Mesendoderm (in vitro differentiated cells): ENCODE measurements at regions not wholly inside any gene's neighbourhood (a gene's known extent, or its start where the extent isn't known, plus 50 kb on each side); places are given as distances from the start of the nearest gene placed in this dataset.

Experiments
- DNase-seq: peaks from one replicate; pipeline ENCODE4 v3.0.0; 2013
- H2AK5ac ChIP-seq: 2 replicates; pipeline ENCODE4 v1.6.1; 2013; ENCODE audit warnings: low read length, inconsistent platforms
- H2BK120ac ChIP-seq: 2 replicates; pipeline ENCODE4 v1.6.1; 2013; ENCODE audit warnings: low read depth, mild to moderate bottlenecking, low read length, moderate library complexity, mixed read lengths
- H2BK15ac ChIP-seq: replicated peaks from 2 replicates; pipeline ENCODE4 v1.6.1; 2013; ENCODE audit warnings: low read depth, mild to moderate bottlenecking, moderate library complexity
- H2BK5ac ChIP-seq: 2 replicates; pipeline ENCODE4 v1.6.1; 2013; ENCODE audit warnings: low read length, inconsistent platforms
- H3K18ac ChIP-seq: 2 replicates; pipeline ENCODE4 v1.6.1; 2013; ENCODE audit warnings: mild to moderate bottlenecking, low read length, mixed read lengths
- H3K23ac ChIP-seq: one replicate; pipeline ENCODE4 v1.6.1; 2013; ENCODE audit warnings: low read length
- H3K27ac ChIP-seq: 2 replicates; pipeline ENCODE4 v1.5.1; 2013; ENCODE audit warnings: low read depth, mild to moderate bottlenecking, inconsistent platforms, low read length, moderate library complexity
- H3K27me3 ChIP-seq: 2 replicates; pipeline ENCODE4 v1.6.1; 2013; ENCODE audit warnings: low read length, control low read depth, mild to moderate bottlenecking, inconsistent platforms; ENCODE audit not compliant: insufficient read depth, poor library complexity
- H3K36me3 ChIP-seq: 2 replicates; pipeline ENCODE4 v1.6.1; 2013; ENCODE audit warnings: low read length, inconsistent platforms; ENCODE audit not compliant: control insufficient read depth, insufficient read depth
- H3K4ac ChIP-seq: one replicate; pipeline ENCODE4 v1.6.1; 2013; ENCODE audit warnings: low read depth, mild to moderate bottlenecking, low read length, moderate library complexity
- H3K4me1 ChIP-seq: 2 replicates; pipeline ENCODE4 v1.6.1; 2013; ENCODE audit warnings: low read depth, low read length, inconsistent platforms; ENCODE audit not compliant: control insufficient read depth
- H3K4me2 ChIP-seq: 2 replicates; pipeline ENCODE4 v1.6.1; 2013; ENCODE audit warnings: low read length
- H3K4me3 ChIP-seq: 2 replicates; pipeline ENCODE4 v1.5.1; 2013; ENCODE audit warnings: mild to moderate bottlenecking, low read length
- H3K56ac ChIP-seq: one replicate; pipeline ENCODE4 v1.6.1; 2013; ENCODE audit warnings: low read length
- H3K79me1 ChIP-seq: 2 replicates; pipeline ENCODE4 v1.6.1; 2013; ENCODE audit warnings: low read length, inconsistent platforms
- H3K79me2 ChIP-seq: 2 replicates; pipeline ENCODE4 v1.6.1; 2013; ENCODE audit warnings: mild to moderate bottlenecking, low read length; ENCODE audit not compliant: control insufficient read depth, insufficient read depth
- H3K9ac ChIP-seq: 2 replicates; pipeline ENCODE4 v1.6.1; 2013; ENCODE audit warnings: low read length, inconsistent platforms
- H4K5ac ChIP-seq: one replicate; pipeline ENCODE4 v1.6.1; 2013; ENCODE audit warnings: low read length
- H4K8ac ChIP-seq: one replicate; pipeline ENCODE4 v1.6.1; 2013; ENCODE audit warnings: low read depth, mild to moderate bottlenecking, control low read depth, low read length, moderate library complexity
- WGBS: extraction: QIAGEN DNeasy Blood & Tissue Kit; methylation state at CpG from one replicate; pipeline ENCODE4 v1.1.7; 2013; ENCODE audit warnings: low lambda C conversion rate, missing lambda C conversion rate; ENCODE audit not compliant: insufficient coverage; ENCODE audit errors: extremely low coverage; 5-methylcytosine and 5-hydroxymethylcytosine counted together

DNA sequence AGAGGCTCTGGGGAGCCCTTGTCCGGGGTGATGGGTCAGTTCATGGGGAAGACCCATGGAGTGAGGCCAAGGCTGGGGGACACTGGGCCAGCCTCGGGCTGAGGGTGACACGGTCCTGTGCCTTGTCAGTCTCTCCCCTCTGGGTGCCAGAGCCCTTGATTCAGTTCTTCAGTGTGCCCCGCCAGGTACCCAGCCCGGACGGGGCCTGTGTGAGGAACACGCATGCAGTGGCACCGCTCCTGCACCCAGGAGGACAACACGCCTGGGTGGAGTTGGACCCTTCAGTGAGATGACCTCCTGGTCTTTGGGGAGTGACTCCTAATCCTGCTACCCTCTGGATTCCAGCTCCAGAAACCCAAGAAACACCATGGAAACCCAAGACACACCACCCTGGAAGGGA lies 264.4 kb downstream of the LOXHD1 start:
- Histone ChIP-seq H3K4me2 (no peak overlapping the region), H3K56ac (no peak overlapping the region), H3K23ac (no peak overlapping the region), H3K4me1 (no peaks in the 10 kb centered on the region), H4K8ac (no peak overlapping the region), H3K79me1 (no peaks in the 10 kb centered on the region), H2AK5ac (no peak overlapping the region), H4K5ac (no peak overlapping the region), H3K79me2 (no peaks in the 10 kb centered on the region), H3K18ac (no peak overlapping the region), H3K9ac (no peak overlapping the region), H3K27me3 (no peaks in the 10 kb centered on the region), H3K27ac (no peak overlapping the region), H3K36me3 (no peaks in the 10 kb centered on the region), H3K4me3 (no peak overlapping the region), H2BK120ac (no peak overlapping the region), H2BK5ac (no peak overlapping the region), H3K4ac (no peak overlapping the region), H2BK15ac (no peak overlapping the region)
- no peak for DNase-seq
- WGBS: no CpG with 5 or more reads among the region's 9 CpGs

DNA sequence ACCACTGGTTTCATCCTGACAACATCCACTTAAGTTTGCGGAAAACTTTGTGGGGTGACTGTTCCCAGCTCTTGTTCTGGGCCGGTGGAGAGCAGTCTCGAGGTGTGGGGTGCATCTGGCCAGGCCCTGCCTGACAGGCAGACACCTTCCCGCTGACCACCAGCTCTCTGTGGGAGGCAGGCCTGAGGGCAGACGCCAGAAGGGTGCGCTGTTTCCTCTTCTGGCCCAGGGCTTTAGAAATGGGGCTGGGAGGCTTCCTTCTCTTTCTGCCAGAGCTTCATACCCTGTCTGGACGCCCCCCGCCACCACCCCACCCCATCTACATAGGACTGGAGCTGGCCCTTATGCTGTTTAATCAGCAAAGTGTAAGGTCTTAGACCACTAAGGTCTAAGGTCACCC lies 263.8 kb downstream of the LOXHD1 start:
- Histone ChIP-seq H3K4me1 (no peaks in the 10 kb centered on the region), H3K4me3 (no peak overlapping the region), H2BK5ac (no peak overlapping the region), H3K4me2 (no peak overlapping the region), H3K4ac (no peak overlapping the region), H3K79me1 (no peaks in the 10 kb centered on the region), H3K79me2 (no peaks in the 10 kb centered on the region), H3K27ac (no peak overlapping the region), H2AK5ac (no peak overlapping the region), H4K8ac (no peak overlapping the region), H3K56ac (no peak overlapping the region), H3K36me3 (no peaks in the 10 kb centered on the region), H3K23ac (no peak overlapping the region), H4K5ac (no peak overlapping the region), H3K18ac (no peak overlapping the region), H3K27me3 (no peaks in the 10 kb centered on the region), H2BK120ac (no peak overlapping the region), H2BK15ac (no peak overlapping the region), H3K9ac (no peak overlapping the region)
- DNase-seq: peak; percentile 60
- no CpG with 5 or more reads among the region's 8 CpGs for WGBS

DNA sequence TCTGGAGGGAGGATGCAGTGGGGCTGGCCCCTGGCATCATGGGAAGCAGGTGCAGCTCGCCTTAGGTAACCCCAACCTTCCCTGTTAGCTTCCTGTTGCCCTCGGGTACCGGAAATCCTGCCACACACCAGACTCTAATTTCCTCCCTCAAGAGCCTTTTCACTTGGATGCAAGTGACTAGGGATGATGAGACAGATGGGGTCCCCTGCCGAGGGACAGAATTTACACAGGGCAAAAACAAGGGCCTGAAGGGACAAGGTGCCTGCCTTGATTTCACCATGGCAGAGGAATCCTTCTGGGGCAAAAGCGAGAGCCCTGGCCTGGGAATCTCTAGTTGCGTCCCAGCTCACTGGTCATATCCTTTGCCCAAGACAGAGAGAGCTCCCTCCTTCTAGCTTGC lies 263.1 kb downstream of the LOXHD1 start:
- H2BK15ac ChIP-seq: no peak overlapping the region
- no peak overlapping the region for H3K4ac ChIP-seq
- no peak overlapping the region for H3K18ac ChIP-seq
- no peak overlapping the region for H4K5ac ChIP-seq
- no CpG with 5 or more reads among the region's 6 CpGs for WGBS
- H3K56ac ChIP-seq: no peak overlapping the region
- no peak overlapping the region for H3K4me3 ChIP-seq
- H2BK5ac ChIP-seq: no peak overlapping the region
- H2BK120ac ChIP-seq: no peak overlapping the region
- H3K79me2 ChIP-seq: no peaks in the 10 kb centered on the region
- no peak overlapping the region for H4K8ac ChIP-seq
- DNase-seq: no peak
- H2AK5ac ChIP-seq: no peak overlapping the region
- H3K36me3 ChIP-seq: no peaks in the 10 kb centered on the region
- H3K27ac ChIP-seq: no peak overlapping the region
- H3K23ac ChIP-seq: no peak overlapping the region
- no peak overlapping the region for H3K9ac ChIP-seq
- H3K4me1 ChIP-seq: no peaks in the 10 kb centered on the region
- no peak overlapping the region for H3K4me2 ChIP-seq
- H3K79me1 ChIP-seq: no peaks in the 10 kb centered on the region
- no peaks in the 10 kb centered on the region for H3K27me3 ChIP-seq

DNA sequence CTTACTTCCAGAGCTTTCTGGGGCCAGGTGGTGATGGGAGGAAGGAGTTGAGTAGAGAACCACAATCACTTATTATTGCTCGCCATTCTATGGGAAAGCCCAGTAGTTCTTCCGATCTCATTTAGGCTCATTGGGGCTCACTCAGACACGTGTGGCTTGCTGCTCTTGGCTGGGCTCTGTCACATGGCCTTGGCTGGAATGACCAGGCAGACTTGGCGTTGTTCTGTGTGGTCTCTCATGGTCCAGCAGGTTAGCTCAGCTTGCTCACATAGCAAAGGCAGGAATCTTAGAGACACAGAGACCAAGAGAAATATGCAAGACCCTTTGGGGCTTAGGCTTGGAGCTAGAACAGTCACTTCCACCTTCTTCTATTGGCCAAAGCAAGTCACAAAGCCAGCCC lies 261.2 kb downstream of the LOXHD1 start:
- H3K4me1 ChIP-seq: no peaks in the 10 kb centered on the region
- no peak overlapping the region for H3K9ac ChIP-seq
- no peaks in the 10 kb centered on the region for H3K27me3 ChIP-seq
- no peak overlapping the region for H3K18ac ChIP-seq
- no peak overlapping the region for H3K56ac ChIP-seq
- no peak overlapping the region for H3K4me3 ChIP-seq
- no peak overlapping the region for H3K4ac ChIP-seq
- H4K5ac ChIP-seq: no peak overlapping the region
- no peak overlapping the region for H2AK5ac ChIP-seq
- H3K27ac ChIP-seq: no peak overlapping the region
- no peak overlapping the region for H2BK120ac ChIP-seq
- DNase-seq: no peak
- no peaks in the 10 kb centered on the region for H3K79me1 ChIP-seq
- H2BK5ac ChIP-seq: no peak overlapping the region
- no peak overlapping the region for H4K8ac ChIP-seq
- no peaks in the 10 kb centered on the region for H3K36me3 ChIP-seq
- WGBS: no CpG with 5 or more reads among the region's 4 CpGs
- H3K23ac ChIP-seq: no peak overlapping the region
- no peak overlapping the region for H3K4me2 ChIP-seq
- H3K79me2 ChIP-seq: no peaks in the 10 kb centered on the region
- no peak overlapping the region for H2BK15ac ChIP-seq

DNA sequence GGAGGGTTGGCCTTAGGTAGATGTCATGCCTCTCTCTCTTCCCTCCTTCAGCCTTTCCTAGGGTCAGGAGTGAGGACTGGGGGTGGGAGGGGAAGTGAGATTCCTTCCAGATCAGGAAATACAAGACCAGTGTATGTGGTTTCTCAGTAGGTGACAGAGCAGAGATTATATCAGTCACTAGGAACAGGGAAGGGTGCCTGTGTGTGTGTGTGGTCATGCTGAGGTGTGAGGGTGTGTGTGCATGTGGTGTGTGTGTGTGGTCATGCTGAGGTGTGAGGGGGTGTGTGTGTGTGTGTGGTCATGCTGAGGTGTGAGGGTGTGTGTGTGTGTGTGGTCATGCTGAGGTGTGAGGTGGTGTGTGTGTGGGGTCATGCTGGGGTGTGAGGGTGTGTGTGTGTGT lies 259.8 kb downstream of the LOXHD1 start:
- Histone ChIP-seq H3K27ac (no peak overlapping the region), H4K8ac (no peak overlapping the region)

DNA sequence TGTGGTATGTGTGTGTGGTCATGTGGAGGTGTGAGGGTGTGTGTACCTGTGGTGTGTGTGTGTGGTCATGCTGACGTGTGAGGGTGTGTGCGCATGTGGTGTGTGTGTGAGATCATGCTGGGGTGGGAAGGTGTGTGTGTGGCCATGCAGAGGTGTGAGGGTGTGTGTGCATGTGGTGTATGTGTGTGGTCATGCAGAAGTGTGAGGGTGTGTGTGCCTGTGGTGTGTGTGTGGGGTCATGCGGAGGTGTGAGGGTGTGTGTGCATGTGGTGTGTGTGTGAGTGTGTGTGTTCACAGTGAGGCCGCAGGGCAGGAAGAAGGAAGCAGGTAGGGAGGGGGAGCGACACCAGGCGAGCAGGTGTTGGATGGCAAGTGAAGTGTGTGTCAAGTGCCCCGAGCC lies 259.0 kb downstream of the LOXHD1 start:
- no peaks in the 10 kb centered on the region for H3K79me2 ChIP-seq
- no peaks in the 10 kb centered on the region for H3K36me3 ChIP-seq
- H3K56ac ChIP-seq: no peak overlapping the region
- no peak overlapping the region for H2AK5ac ChIP-seq
- H3K23ac ChIP-seq: no peak overlapping the region
- no peak for DNase-seq
- no peak overlapping the region for H2BK15ac ChIP-seq
- H3K18ac ChIP-seq: no peak overlapping the region
- no peak overlapping the region for H2BK5ac ChIP-seq
- no peak overlapping the region for H3K4ac ChIP-seq
- no peak overlapping the region for H3K27ac ChIP-seq
- no CpG with 5 or more reads among the region's 7 CpGs for WGBS
- no peak overlapping the region for H3K4me2 ChIP-seq
- H3K79me1 ChIP-seq: no peaks in the 10 kb centered on the region
- H3K4me1 ChIP-seq: peaks cover 4% of the 10 kb centered on the region
- no peak overlapping the region for H4K5ac ChIP-seq
- H4K8ac ChIP-seq: no peak overlapping the region
- H2BK120ac ChIP-seq: no peak overlapping the region
- no peak overlapping the region for H3K9ac ChIP-seq
- H3K27me3 ChIP-seq: no peaks in the 10 kb centered on the region
- H3K4me3 ChIP-seq: no peak overlapping the region

More for the DNA sequence above, 259.8 kb downstream of the LOXHD1 start:
- Histone ChIP-seq H2AK5ac (no peak overlapping the region), H3K79me1 (no peaks in the 10 kb centered on the region), H3K27me3 (no peaks in the 10 kb centered on the region), H3K9ac (no peak overlapping the region), H3K79me2 (no peaks in the 10 kb centered on the region), H3K4me1 (no peaks in the 10 kb centered on the region), H2BK120ac (no peak overlapping the region), H3K4me3 (no peak overlapping the region), H3K18ac (no peak overlapping the region), H3K23ac (no peak overlapping the region), H3K4ac (no peak overlapping the region), H2BK5ac (no peak overlapping the region), H3K36me3 (no peaks in the 10 kb centered on the region), H3K56ac (no peak overlapping the region), H4K5ac (no peak overlapping the region), H3K4me2 (no peak overlapping the region), H2BK15ac (no peak overlapping the region)
- peak; percentile 70 for DNase-seq
